Neural cell (in vitro differentiated cells): ENCODE measurements at regions not wholly inside any gene's neighbourhood (a gene's known extent, or its start where the extent isn't known, plus 50 kb on each side); places are given as distances from the start of the nearest gene placed in this dataset.

Experiments used
- H2AFZ ChIP-seq: fragments of 200-600, 300-800 bp; sonication (generic), shearing (Covaris generic); 2 replicates; pipeline ENCODE4 v1.6.0; 2014; ENCODE audit warnings: low read depth, mild to moderate bottlenecking, antibody characterized with exemption, low read length, moderate library complexity
- H3F3A ChIP-seq: fragments of 200-600 bp; shearing (Covaris generic); 2 replicates; pipeline ENCODE4 v1.6.1; 2016; ENCODE audit warnings: mild to moderate bottlenecking, moderate library complexity, mixed read lengths, antibody characterized with exemption, low read length; ENCODE audit not compliant: insufficient read depth, poor library complexity, severe bottlenecking
- H3K27ac ChIP-seq: fragments of 200-600, 300-800 bp; sonication (generic), shearing (Covaris generic); 2 replicates; pipeline ENCODE4 v1.5.1; 2014; ENCODE audit warnings: mild to moderate bottlenecking, low read length, moderate library complexity
- H3K27me3 ChIP-seq: fragments of 300-800, 200-600 bp; sonication (generic), shearing (Covaris generic); 2 replicates; pipeline ENCODE4 v1.6.0; 2014; ENCODE audit warnings: mild to moderate bottlenecking, low read depth, low read length, moderate library complexity; ENCODE audit not compliant: insufficient read depth
- H3K36me3 ChIP-seq: fragments of 300-800, 200-600 bp; sonication (generic), shearing (Covaris generic); 2 replicates; pipeline ENCODE4 v1.5.1; 2014; ENCODE audit warnings: mild to moderate bottlenecking, antibody characterized with exemption, low read length, moderate library complexity; ENCODE audit not compliant: insufficient read depth
- H3K4me2 ChIP-seq: fragments of 300-800, 200-600 bp; sonication (generic), shearing (Covaris generic); 2 replicates; pipeline ENCODE4 v1.6.0; 2014; ENCODE audit warnings: mild to moderate bottlenecking, low read length
- H3K4me3 ChIP-seq: fragments of 300-800, 200-600 bp; sonication (generic), shearing (Covaris generic); 2 replicates; pipeline ENCODE4 v1.5.1; 2014; ENCODE audit warnings: mild to moderate bottlenecking, low read length, moderate library complexity
- H3K79me2 ChIP-seq: fragments of 200-600 bp; shearing (Covaris generic); replicated peaks from 2 replicates; pipeline ENCODE4 v1.6.0; 2014; ENCODE audit warnings: mild to moderate bottlenecking, low read length, moderate library complexity; ENCODE audit not compliant: insufficient read depth
- H3K9ac ChIP-seq: fragments of 300-800, 200-600 bp; sonication (generic), shearing (Covaris generic); 2 replicates; pipeline ENCODE4 v1.6.1; 2016; ENCODE audit warnings: mild to moderate bottlenecking, low read length, mixed read lengths
- H3K9me2 ChIP-seq: fragments of 200-600 bp; shearing (Covaris generic); 2 replicates; pipeline ENCODE4 v1.6.1; 2016; ENCODE audit warnings: mild to moderate bottlenecking, low read length, mixed read lengths; ENCODE audit not compliant: insufficient read depth
- H3K9me3 ChIP-seq: fragments of 200-600, 300-800 bp; sonication (generic), shearing (Covaris generic); 2 replicates; pipeline ENCODE4 v1.6.1; 2016; ENCODE audit warnings: mild to moderate bottlenecking, mixed run types, low read length, moderate library complexity, mixed read lengths
- H4K20me1 ChIP-seq: fragments of 200-600 bp; shearing (Covaris generic); 2 replicates; pipeline ENCODE4 v1.6.1; 2016; ENCODE audit warnings: mild to moderate bottlenecking, mixed run types; ENCODE audit not compliant: insufficient read depth
- EP300 ChIP-seq: fragments of 450-650 bp; conservative IDR thresholded peaks from 2 replicates; pipeline ENCODE4 v1.6.1; 2014; ENCODE audit warnings: antibody characterized with exemption, mild to moderate bottlenecking, moderate library complexity; ENCODE audit not compliant: poor library complexity, severe bottlenecking
- EZH2 ChIP-seq: fragments of 200-600, 300-800 bp; shearing (Covaris generic), sonication (generic); IDR thresholded peaks from 2 replicates; pipeline ENCODE4 v1.6.1; 2014; ENCODE audit warnings: antibody characterized with exemption, low read length, borderline replicate concordance, mild to moderate bottlenecking; ENCODE audit not compliant: insufficient read depth, poor library complexity, severe bottlenecking
- MXI1 ChIP-seq: fragments of 450-650 bp; conservative IDR thresholded peaks from 2 replicates; pipeline ENCODE4 v1.6.1; 2014; ENCODE audit warnings: antibody characterized with exemption, mild to moderate bottlenecking; ENCODE audit not compliant: poor library complexity, severe bottlenecking
- POLR2AphosphoS5 ChIP-seq: IDR thresholded peaks from 2 replicates; pipeline ENCODE4 v1.6.1; 2012
- RAD21 ChIP-seq: fragments of 450-650 bp; conservative IDR thresholded peaks from 2 replicates; pipeline ENCODE4 v1.6.1; 2014; ENCODE audit warnings: antibody characterized with exemption, mild to moderate bottlenecking, moderate library complexity
- SMC3 ChIP-seq: fragments of 450-650 bp; conservative IDR thresholded peaks from 2 replicates; pipeline ENCODE4 v1.6.1; 2014; ENCODE audit warnings: antibody characterized with exemption, mild to moderate bottlenecking, moderate library complexity; ENCODE audit not compliant: poor library complexity
- TAF1 ChIP-seq: IDR thresholded peaks from 2 replicates; pipeline ENCODE4 v1.6.1; 2012; ENCODE audit warnings: low read depth
- TF ChIP-seq, protein P1 (sequence below): fragments of 450-650 bp; IDR thresholded peaks from 2 replicates; pipeline ENCODE4 v1.5.1; 2014; ENCODE audit warnings: antibody characterized with exemption, mild to moderate bottlenecking, moderate library complexity; ENCODE audit not compliant: poor library complexity, severe bottlenecking
- TF ChIP-seq, protein P2 (sequence below): IDR thresholded peaks from 2 replicates; pipeline ENCODE4 v1.6.1; 2012; ENCODE audit warnings: borderline replicate concordance

DNA sequence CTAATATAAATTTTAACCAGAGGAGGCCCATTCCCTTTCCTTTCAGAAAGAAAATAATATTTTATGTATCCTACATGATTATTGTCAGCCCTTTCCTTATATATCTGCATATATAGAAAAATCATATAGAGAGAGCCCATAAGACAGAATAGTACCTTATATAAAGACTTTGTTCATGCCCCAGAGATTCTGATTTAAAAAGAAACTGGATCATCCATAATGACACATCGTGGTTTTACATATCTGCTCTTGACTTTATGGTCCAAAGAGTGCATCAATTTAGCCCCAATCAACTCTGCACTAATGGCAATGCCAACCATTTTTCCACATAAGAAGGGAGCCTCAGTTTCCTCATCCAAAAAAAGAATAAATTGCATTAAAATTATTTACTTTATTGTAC is 937.5 kb downstream of the GATA3 start:
- Histone ChIP-seq H3K4me3 (no peak overlapping the region), H3K9me3 (no peaks in the 10 kb centered on the region), H3K36me3 (no peaks in the 10 kb centered on the region), H3K9ac (no peak overlapping the region), H2AFZ (no peak overlapping the region), H3K79me2 (no peaks in the 10 kb centered on the region), H3K9me2 (no peaks in the 10 kb centered on the region), H3K27ac (no peak overlapping the region), H4K20me1 (no peaks in the 10 kb centered on the region), H3K4me2 (no peak overlapping the region), H3F3A (no peaks in the 10 kb centered on the region), H3K27me3 (no peaks in the 10 kb centered on the region)
- TF ChIP-seq SMC3 (no peak), EP300 (no peak), TAF1 (no peak), RAD21 (no peak), EZH2 (no peak), MXI1 (no peak), POLR2AphosphoS5 (no peak)
- TF ChIP-seq, protein P1, sequence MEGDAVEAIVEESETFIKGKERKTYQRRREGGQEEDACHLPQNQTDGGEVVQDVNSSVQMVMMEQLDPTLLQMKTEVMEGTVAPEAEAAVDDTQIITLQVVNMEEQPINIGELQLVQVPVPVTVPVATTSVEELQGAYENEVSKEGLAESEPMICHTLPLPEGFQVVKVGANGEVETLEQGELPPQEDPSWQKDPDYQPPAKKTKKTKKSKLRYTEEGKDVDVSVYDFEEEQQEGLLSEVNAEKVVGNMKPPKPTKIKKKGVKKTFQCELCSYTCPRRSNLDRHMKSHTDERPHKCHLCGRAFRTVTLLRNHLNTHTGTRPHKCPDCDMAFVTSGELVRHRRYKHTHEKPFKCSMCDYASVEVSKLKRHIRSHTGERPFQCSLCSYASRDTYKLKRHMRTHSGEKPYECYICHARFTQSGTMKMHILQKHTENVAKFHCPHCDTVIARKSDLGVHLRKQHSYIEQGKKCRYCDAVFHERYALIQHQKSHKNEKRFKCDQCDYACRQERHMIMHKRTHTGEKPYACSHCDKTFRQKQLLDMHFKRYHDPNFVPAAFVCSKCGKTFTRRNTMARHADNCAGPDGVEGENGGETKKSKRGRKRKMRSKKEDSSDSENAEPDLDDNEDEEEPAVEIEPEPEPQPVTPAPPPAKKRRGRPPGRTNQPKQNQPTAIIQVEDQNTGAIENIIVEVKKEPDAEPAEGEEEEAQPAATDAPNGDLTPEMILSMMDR = no peak
- TF ChIP-seq, protein P2, sequence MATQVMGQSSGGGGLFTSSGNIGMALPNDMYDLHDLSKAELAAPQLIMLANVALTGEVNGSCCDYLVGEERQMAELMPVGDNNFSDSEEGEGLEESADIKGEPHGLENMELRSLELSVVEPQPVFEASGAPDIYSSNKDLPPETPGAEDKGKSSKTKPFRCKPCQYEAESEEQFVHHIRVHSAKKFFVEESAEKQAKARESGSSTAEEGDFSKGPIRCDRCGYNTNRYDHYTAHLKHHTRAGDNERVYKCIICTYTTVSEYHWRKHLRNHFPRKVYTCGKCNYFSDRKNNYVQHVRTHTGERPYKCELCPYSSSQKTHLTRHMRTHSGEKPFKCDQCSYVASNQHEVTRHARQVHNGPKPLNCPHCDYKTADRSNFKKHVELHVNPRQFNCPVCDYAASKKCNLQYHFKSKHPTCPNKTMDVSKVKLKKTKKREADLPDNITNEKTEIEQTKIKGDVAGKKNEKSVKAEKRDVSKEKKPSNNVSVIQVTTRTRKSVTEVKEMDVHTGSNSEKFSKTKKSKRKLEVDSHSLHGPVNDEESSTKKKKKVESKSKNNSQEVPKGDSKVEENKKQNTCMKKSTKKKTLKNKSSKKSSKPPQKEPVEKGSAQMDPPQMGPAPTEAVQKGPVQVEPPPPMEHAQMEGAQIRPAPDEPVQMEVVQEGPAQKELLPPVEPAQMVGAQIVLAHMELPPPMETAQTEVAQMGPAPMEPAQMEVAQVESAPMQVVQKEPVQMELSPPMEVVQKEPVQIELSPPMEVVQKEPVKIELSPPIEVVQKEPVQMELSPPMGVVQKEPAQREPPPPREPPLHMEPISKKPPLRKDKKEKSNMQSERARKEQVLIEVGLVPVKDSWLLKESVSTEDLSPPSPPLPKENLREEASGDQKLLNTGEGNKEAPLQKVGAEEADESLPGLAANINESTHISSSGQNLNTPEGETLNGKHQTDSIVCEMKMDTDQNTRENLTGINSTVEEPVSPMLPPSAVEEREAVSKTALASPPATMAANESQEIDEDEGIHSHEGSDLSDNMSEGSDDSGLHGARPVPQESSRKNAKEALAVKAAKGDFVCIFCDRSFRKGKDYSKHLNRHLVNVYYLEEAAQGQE = no peak

DNA sequence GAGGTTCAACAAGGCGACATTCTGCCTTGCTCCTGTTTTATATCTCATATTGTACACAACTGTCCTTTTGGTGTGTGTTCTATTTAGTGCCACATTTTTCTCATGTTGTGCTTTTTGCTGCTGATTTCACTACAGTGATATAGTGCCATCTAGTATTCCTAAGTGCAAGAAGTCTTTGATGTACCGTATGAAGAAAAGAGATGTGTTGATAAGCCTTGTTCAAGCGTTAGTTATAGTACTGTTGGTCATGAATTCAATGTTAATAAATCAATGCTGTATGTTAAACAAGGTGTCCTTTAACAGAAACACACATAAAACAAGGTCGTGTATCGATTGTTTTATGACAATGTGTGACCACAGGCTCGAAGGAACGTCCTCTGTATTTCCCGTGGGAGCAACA is 939.4 kb downstream of the GATA3 start:
- Histone ChIP-seq H4K20me1 (no peaks in the 10 kb centered on the region), H3K9me3 (no peaks in the 10 kb centered on the region), H3K9me2 (no peaks in the 10 kb centered on the region), H3F3A (no peaks in the 10 kb centered on the region), H3K79me2 (no peaks in the 10 kb centered on the region), H3K9ac (no peak overlapping the region), H2AFZ (no peak overlapping the region), H3K4me3 (no peak overlapping the region), H3K27me3 (no peaks in the 10 kb centered on the region), H3K27ac (no peak overlapping the region), H3K4me2 (no peak overlapping the region), H3K36me3 (no peaks in the 10 kb centered on the region)
- TF ChIP-seq TAF1 = no peak
- TF ChIP-seq RAD21 = no peak
- no peak for TF ChIP-seq SMC3
- TF ChIP-seq MXI1 = no peak
- TF ChIP-seq, protein P2 = no peak
- no peak for TF ChIP-seq POLR2AphosphoS5
- TF ChIP-seq, protein P1 = no peak
- no peak for TF ChIP-seq EZH2
- no peak for TF ChIP-seq EP300
